HG02973 (cell line): ENCODE measurements at regions not wholly inside any gene's neighbourhood (a gene's known extent, or its start where the extent isn't known, plus 50 kb on each side); places are given as distances from the start of the nearest gene placed in this dataset.
"Not testable (repeated sequence)": the region's sequence is repeated elsewhere in the genome, so short reads cannot be mapped to it uniquely, and the experiment has no call there.

Experiments used
- ATAC-seq: cut with Tn5 transposase; IDR thresholded peaks from one replicate; pipeline ENCODE4 v1.9.1; 2021; ENCODE audit warnings: moderate library complexity; ENCODE audit not compliant: unreplicated experiment

GRCh38 chr1:166603296-166603695 is 236.0 kb upstream of the POGK start:
- ATAC-seq: no peak

GRCh38 chr1:166605137-166605536 is 234.1 kb upstream of the POGK start:
- no peak for ATAC-seq

- ATAC-seq: no peak
Measured at GRCh38 chr1:166612886-166613285, 226.4 kb upstream of the POGK start.

GRCh38 chr1:166616206-166616605 is 223.1 kb upstream of the POGK start:
- no peak for ATAC-seq

- ATAC-seq: no peak
Measured at GRCh38 chr1:166626711-166627110, 212.6 kb upstream of the POGK start.

GRCh38 chr1:166627558-166627957 is 211.7 kb upstream of the POGK start:
- no peak for ATAC-seq

GRCh38 chr1:166628259-166628658 is 211.0 kb upstream of the POGK start:
- ATAC-seq: no peak

- no peak for ATAC-seq
Measured at GRCh38 chr1:166629946-166630345, 209.3 kb upstream of the POGK start.

- ATAC-seq: no peak
Measured at GRCh38 chr1:166630369-166630768, 208.9 kb upstream of the POGK start.

- no peak for ATAC-seq
Measured at GRCh38 chr1:166638137-166638536, 201.1 kb upstream of the POGK start.

- ATAC-seq: not testable (repeated sequence)
Measured at GRCh38 chr1:166657228-166657627, 182.0 kb upstream of the POGK start.

- ATAC-seq: not testable (repeated sequence)
Measured at GRCh38 chr1:166666790-166667189, 172.5 kb upstream of the POGK start.

- ATAC-seq: not testable (repeated sequence)
Measured at GRCh38 chr1:166667600-166667999, 171.7 kb upstream of the POGK start.

GRCh38 chr1:166671627-166672026 is 167.6 kb upstream of the POGK start:
- no peak for ATAC-seq

- no peak for ATAC-seq
Measured at GRCh38 chr1:166673722-166674121, 165.6 kb upstream of the POGK start.

- ATAC-seq: no peak
Measured at GRCh38 chr1:166675213-166675612, 164.1 kb upstream of the POGK start.

- no peak for ATAC-seq
Measured at GRCh38 chr1:166676981-166677380, 162.3 kb upstream of the POGK start.

GRCh38 chr1:166679369-166679768 is 159.9 kb upstream of the POGK start:
- no peak for ATAC-seq

GRCh38 chr1:166682588-166682987 is 156.7 kb upstream of the POGK start:
- ATAC-seq: no peak

GRCh38 chr1:166684669-166685068 is 154.6 kb upstream of the POGK start:
- ATAC-seq: not testable (repeated sequence)

- no peak for ATAC-seq
Measured at GRCh38 chr1:166685200-166685599, 154.1 kb upstream of the POGK start.

GRCh38 chr1:166685891-166686290 is 153.4 kb upstream of the POGK start:
- ATAC-seq: not testable (repeated sequence)

GRCh38 chr1:166690596-166690995 is 148.7 kb upstream of the POGK start:
- not testable (repeated sequence) for ATAC-seq

- ATAC-seq: no peak
Measured at GRCh38 chr1:166691476-166691875, 147.8 kb upstream of the POGK start.
